SK-N-SH (cell line): ENCODE measurements at regions not wholly inside any gene's neighbourhood (a gene's known extent, or its start where the extent isn't known, plus 50 kb on each side); places are given as distances from the start of the nearest gene placed in this dataset.

Experiments
- CTCF ChIP-seq: fragments of 200-600 bp; sonication (generic); IDR thresholded peaks from 2 replicates; pipeline ENCODE4 v1.6.1; 2017; ENCODE audit warnings: antibody characterized with exemption, mild to moderate bottlenecking, moderate library complexity
- JUND ChIP-seq: IDR thresholded peaks from 2 replicates; pipeline ENCODE4 v1.4.0; 2012
- MAX ChIP-seq: IDR thresholded peaks from 2 replicates; pipeline ENCODE4 v1.4.0; 2012; ENCODE audit warnings: low read depth
- MEF2A ChIP-seq: IDR thresholded peaks from 2 replicates; pipeline ENCODE4 v1.4.0; 2012; ENCODE audit warnings: low read depth, borderline replicate concordance
- PBX3 ChIP-seq: IDR thresholded peaks from 2 replicates; pipeline ENCODE4; 2012
- POLR2AphosphoS5 ChIP-seq: IDR thresholded peaks from 2 replicates; pipeline ENCODE4 v1.6.1; 2012; ENCODE audit warnings: low read depth, low read length

GRCh38 chr5:111892949-111893348 lies 136.0 kb upstream of the NREP start:
- TF ChIP-seq CTCF = no peak
- TF ChIP-seq PBX3 = no peak
- TF ChIP-seq JUND = no peak
- TF ChIP-seq MEF2A = no peak
- TF ChIP-seq MAX = no peak
- no peak for TF ChIP-seq POLR2AphosphoS5
